Panc1 (cell line): ENCODE measurements at regions not wholly inside any gene's neighbourhood (a gene's known extent, or its start where the extent isn't known, plus 50 kb on each side); places are given as distances from the start of the nearest gene placed in this dataset.

Experiments used
- ATAC-seq: fragments of 200-7000 bp; cut with Tn5 transposase; 2 replicates; pipeline ENCODE4 v1.9.1; 2020; ENCODE audit warnings: mild to moderate bottlenecking, moderate library complexity
- BruUV-seq: library from RNA; stranded (reverse); fragments of 400-500 nt; replicated peaks from 2 replicates; lab custom pipeline; 2021; lab: Mats Ljungman, UMichigan
- CTCF ChIA-PET: fragments of 300-600 bp; sonication (Branson Sonifier 250); formaldehyde crosslinking; loops from one replicate; lab custom pipeline; 2022; ENCODE audit warnings: antibody characterized with exemption; lab: Charles Lee
- POLR2A ChIA-PET: fragments of 300-600 bp; sonication (Branson Sonifier 250); formaldehyde crosslinking; loops from one replicate; lab custom pipeline; 2022; ENCODE audit warnings: antibody characterized with exemption; lab: Charles Lee
- DNase-seq: peaks from one replicate; pipeline ENCODE4 v3.0.0-alpha.2; 2010; ENCODE audit warnings: low read depth, low spot score
- H3K27ac ChIP-seq: 2 replicates; pipeline ENCODE4 v1.5.1; 2011; ENCODE audit warnings: mild to moderate bottlenecking, low read length, inconsistent platforms
- H3K27me3 ChIP-seq: fragments of 200-500 bp; sonication (Bioruptor generic); 2 replicates; pipeline ENCODE4 v1.6.0; 2014; ENCODE audit warnings: low read length, inconsistent platforms; ENCODE audit not compliant: control insufficient read depth, insufficient read depth
- H3K36me3 ChIP-seq: fragments of 200-500 bp; sonication (Bioruptor generic); 2 replicates; pipeline ENCODE4 v1.5.1; 2014; ENCODE audit warnings: inconsistent platforms, mild to moderate bottlenecking, low read length, moderate library complexity; ENCODE audit not compliant: control insufficient read depth, insufficient read depth
- H3K4me1 ChIP-seq: 2 replicates; pipeline ENCODE4 v1.5.1; 2011; ENCODE audit warnings: inconsistent platforms, mild to moderate bottlenecking, low read length, moderate library complexity; ENCODE audit not compliant: control insufficient read depth, insufficient read depth
- H3K4me3 ChIP-seq, 2 experiments: 2 replicates each; pipeline ENCODE4 v1.5.1; 2011 to 2012; ENCODE audit warnings: low read depth in 2 of 2, low read length in 2 of 2, mild to moderate bottlenecking in 2 of 2, inconsistent platforms in 1 of 2, moderate library complexity in 1 of 2
- H3K9me3 ChIP-seq: fragments of 200-500 bp; sonication (Bioruptor generic); 2 replicates; pipeline ENCODE4 v1.5.1; 2014; ENCODE audit warnings: low read depth, mild to moderate bottlenecking, inconsistent platforms, low read length, moderate library complexity; ENCODE audit not compliant: control insufficient read depth, insufficient read depth
- POLR2AphosphoS5 ChIP-seq: IDR thresholded peaks from 2 replicates; pipeline ENCODE4 v1.6.1; 2012; ENCODE audit warnings: mild to moderate bottlenecking, low read depth, low read length, moderate library complexity
- REST ChIP-seq, 2 experiments: IDR thresholded peaks; 2 replicates each; pipeline ENCODE4 v1.6.1; 2011 to 2012; ENCODE audit warnings: low read depth in 2 of 2, control low read depth in 1 of 2, low read length in 1 of 2, mild to moderate bottlenecking in 1 of 2, moderate library complexity in 1 of 2; ENCODE audit not compliant: insufficient read depth in 1 of 2
- SIN3A ChIP-seq: IDR thresholded peaks from 2 replicates; pipeline ENCODE4 v1.6.1; 2012; ENCODE audit warnings: low read depth, mild to moderate bottlenecking, low read length, moderate library complexity, borderline replicate concordance; ENCODE audit not compliant: insufficient read depth
- TCF7L2 ChIP-seq: IDR thresholded peaks from 2 replicates; pipeline ENCODE4 v1.6.1; 2011; ENCODE audit warnings: mild to moderate bottlenecking, low read depth, low read length, inconsistent platforms
- in situ Hi-C: cut with HindIII; loops from 2 replicates; pipeline ENCODE4 v1.10.0; 2016; ENCODE audit warnings: low sequenced_read_pairs, low pct_unique_long_range_greater_than_20kb
- intact Hi-C: fragments of 100-400 bp; cut with micrococcal nuclease; formaldehyde crosslinking; loops from one replicate; pipeline ENCODE4 v1.10.0; 2022; ENCODE audit not compliant: unreplicated experiment
- TF ChIP-seq, protein P1 (sequence below): fragments of 450-650 bp; IDR thresholded peaks from 2 replicates; pipeline ENCODE4 v1.5.1; 2017; ENCODE audit warnings: mild to moderate bottlenecking

DNA sequence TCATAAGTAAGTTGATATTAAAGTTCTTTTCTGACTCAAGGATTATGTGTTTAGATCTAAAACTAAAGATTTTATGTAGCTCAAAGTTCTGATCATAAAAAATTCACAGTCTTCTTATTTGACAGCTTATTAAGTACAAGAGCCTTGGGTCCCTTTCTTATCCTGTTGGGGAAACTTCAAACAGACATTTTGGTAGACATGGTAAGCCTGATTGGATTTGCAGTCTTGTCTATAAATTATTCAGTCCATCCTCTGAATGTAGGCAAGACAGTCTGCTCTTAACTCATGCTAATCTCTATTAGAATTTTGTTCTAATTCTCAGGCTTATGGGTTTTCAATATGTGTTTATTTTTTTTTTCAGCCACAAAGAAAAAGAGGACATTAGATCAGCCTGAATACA, 1718.7 kb upstream of the SLC10A2 start:
- TF ChIP-seq, protein P1, sequence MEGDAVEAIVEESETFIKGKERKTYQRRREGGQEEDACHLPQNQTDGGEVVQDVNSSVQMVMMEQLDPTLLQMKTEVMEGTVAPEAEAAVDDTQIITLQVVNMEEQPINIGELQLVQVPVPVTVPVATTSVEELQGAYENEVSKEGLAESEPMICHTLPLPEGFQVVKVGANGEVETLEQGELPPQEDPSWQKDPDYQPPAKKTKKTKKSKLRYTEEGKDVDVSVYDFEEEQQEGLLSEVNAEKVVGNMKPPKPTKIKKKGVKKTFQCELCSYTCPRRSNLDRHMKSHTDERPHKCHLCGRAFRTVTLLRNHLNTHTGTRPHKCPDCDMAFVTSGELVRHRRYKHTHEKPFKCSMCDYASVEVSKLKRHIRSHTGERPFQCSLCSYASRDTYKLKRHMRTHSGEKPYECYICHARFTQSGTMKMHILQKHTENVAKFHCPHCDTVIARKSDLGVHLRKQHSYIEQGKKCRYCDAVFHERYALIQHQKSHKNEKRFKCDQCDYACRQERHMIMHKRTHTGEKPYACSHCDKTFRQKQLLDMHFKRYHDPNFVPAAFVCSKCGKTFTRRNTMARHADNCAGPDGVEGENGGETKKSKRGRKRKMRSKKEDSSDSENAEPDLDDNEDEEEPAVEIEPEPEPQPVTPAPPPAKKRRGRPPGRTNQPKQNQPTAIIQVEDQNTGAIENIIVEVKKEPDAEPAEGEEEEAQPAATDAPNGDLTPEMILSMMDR = no peak
- TF ChIP-seq TCF7L2 (no peak), POLR2AphosphoS5 (no peak), SIN3A (no peak), REST (IDR thresholded peaks at IDR 0.05; ENCODE audit: insufficient read depth in 1 of 2, low read depth in 2 of 2, low read length in 1 of 2) (no peak)
- ChIA-PET CTCF (no interaction called here), POLR2A (no interaction called here)
- H3K27ac ChIP-seq = no peak overlapping the region
- no peak for ATAC-seq
- intact Hi-C loops = no loop called here
- no peaks in the 10 kb centered on the region for H3K27me3 ChIP-seq
- no TSS peak for BruUV-seq
- no peaks in the 10 kb centered on the region for H3K9me3 ChIP-seq
- H3K4me3 ChIP-seq = no peak overlapping the region
- no peak for DNase-seq
- no peaks in the 10 kb centered on the region for H3K4me1 ChIP-seq
- no peaks in the 10 kb centered on the region for H3K36me3 ChIP-seq
- in situ Hi-C loops = no loop called here

- TF ChIP-seq POLR2AphosphoS5 (no peak), TCF7L2 (no peak), REST (IDR thresholded peaks at IDR 0.05; ENCODE audit: insufficient read depth in 1 of 2, low read depth in 2 of 2, low read length in 1 of 2) (no peak), SIN3A (no peak)
- TF ChIP-seq, protein P1 = no peak
- DNase-seq (no peak), ATAC-seq (no peak)
- Histone ChIP-seq H3K9me3 (no peaks in the 10 kb centered on the region), H3K27ac (no peak overlapping the region), H3K4me1 (no peaks in the 10 kb centered on the region), H3K4me3 (no peak overlapping the region), H3K36me3 (no peaks in the 10 kb centered on the region), H3K27me3 (no peaks in the 10 kb centered on the region)
- in situ Hi-C loops = no loop called here
- intact Hi-C loops = no loop called here
- CTCF ChIA-PET = interaction anchor here (0.7 kb wide), 1 partner anchor 9 kb away, joined by 6 read pairs; no protein-coding TSS in a partner anchor
- POLR2A ChIA-PET = no interaction called here
- BruUV-seq = no TSS peak
Observed at GRCh38 chr13:104782741-104783140, 1716.5 kb upstream of the SLC10A2 start.
